ENCODE measurements at regions not wholly inside any gene's neighbourhood (a gene's known extent, or its start where the extent isn't known, plus 50 kb on each side); places are given as distances from the start of the nearest gene placed in this dataset.
A peak's percentile ranks its signal among the peaks of the same experiment; 100 is the strongest.

DNA sequence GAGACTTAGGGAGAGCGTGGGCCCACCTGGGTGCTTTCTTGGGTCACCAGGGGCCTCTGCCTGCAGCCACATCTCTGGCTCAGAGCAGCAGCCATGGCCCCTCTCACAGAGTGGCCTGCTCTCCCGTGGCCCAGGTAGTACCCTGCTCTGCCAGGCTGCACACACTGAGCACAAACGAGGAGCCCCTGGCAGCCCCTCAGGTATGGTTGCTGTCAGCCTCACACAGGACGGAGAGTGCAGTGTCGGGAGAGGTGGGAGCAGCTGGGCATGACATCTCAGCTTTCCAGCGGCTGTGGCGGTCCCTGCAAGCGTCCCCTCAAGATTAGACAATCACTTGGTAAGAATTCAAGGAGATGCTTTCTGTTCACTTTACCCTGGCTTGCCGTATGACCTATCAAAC lies 137.0 kb upstream of the IRX4 start:
- H3K27me3 Mint-ChIP-seq (ENCODE audit: unreplicated experiment), result peaks cover under 1% of the 10 kb centered on the region
- H3K27ac Mint-ChIP-seq (ENCODE audit: unreplicated experiment), result no peak overlapping the region
- no peaks in the 10 kb centered on the region for H3K4me1 Mint-ChIP-seq (ENCODE audit: unreplicated experiment)
- no peak overlapping the region for H3K4me3 Mint-ChIP-seq (ENCODE audit: unreplicated experiment)
- no peaks in the 10 kb centered on the region for H3K9me3 Mint-ChIP-seq (ENCODE audit: unreplicated experiment)
- TF ChIP-seq, protein P1, sequence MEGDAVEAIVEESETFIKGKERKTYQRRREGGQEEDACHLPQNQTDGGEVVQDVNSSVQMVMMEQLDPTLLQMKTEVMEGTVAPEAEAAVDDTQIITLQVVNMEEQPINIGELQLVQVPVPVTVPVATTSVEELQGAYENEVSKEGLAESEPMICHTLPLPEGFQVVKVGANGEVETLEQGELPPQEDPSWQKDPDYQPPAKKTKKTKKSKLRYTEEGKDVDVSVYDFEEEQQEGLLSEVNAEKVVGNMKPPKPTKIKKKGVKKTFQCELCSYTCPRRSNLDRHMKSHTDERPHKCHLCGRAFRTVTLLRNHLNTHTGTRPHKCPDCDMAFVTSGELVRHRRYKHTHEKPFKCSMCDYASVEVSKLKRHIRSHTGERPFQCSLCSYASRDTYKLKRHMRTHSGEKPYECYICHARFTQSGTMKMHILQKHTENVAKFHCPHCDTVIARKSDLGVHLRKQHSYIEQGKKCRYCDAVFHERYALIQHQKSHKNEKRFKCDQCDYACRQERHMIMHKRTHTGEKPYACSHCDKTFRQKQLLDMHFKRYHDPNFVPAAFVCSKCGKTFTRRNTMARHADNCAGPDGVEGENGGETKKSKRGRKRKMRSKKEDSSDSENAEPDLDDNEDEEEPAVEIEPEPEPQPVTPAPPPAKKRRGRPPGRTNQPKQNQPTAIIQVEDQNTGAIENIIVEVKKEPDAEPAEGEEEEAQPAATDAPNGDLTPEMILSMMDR (IDR thresholded peaks at IDR 0.05), result no peak
- H3K36me3 Mint-ChIP-seq (ENCODE audit: unreplicated experiment), result no peaks in the 10 kb centered on the region
- DNase-seq (ENCODE audit: extremely low spot score, unreplicated experiment), result peak; percentile 60

DNA sequence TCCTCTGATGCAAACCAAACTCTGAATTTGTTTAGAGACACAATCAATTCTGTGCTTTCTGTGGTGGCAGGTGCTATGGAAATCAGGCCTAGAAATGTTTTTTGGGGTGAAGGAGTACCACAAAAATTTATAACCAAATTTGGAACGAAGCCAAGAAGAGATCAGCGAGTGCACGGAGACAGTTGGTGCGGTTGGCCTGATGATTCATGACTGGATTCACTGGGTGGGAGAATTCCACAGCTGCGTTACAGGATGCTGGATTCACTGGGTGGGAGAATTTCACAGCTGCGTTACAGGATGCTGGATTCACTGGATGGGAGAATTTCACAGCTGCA lies 135.6 kb upstream of the IRX4 start:
- TF ChIP-seq, protein P1 (IDR thresholded peaks at IDR 0.05), result no peak
- DNase-seq (ENCODE audit: extremely low spot score, unreplicated experiment), result peak; percentile 30
- H3K4me3 Mint-ChIP-seq (ENCODE audit: unreplicated experiment), result no peak overlapping the region
- H3K27ac Mint-ChIP-seq (ENCODE audit: unreplicated experiment), result no peak overlapping the region
- no peaks in the 10 kb centered on the region for H3K4me1 Mint-ChIP-seq (ENCODE audit: unreplicated experiment)
- H3K9me3 Mint-ChIP-seq (ENCODE audit: unreplicated experiment), result no peaks in the 10 kb centered on the region
- H3K27me3 Mint-ChIP-seq (ENCODE audit: unreplicated experiment), result peaks cover 2% of the 10 kb centered on the region
- H3K36me3 Mint-ChIP-seq (ENCODE audit: unreplicated experiment), result no peaks in the 10 kb centered on the region

DNA sequence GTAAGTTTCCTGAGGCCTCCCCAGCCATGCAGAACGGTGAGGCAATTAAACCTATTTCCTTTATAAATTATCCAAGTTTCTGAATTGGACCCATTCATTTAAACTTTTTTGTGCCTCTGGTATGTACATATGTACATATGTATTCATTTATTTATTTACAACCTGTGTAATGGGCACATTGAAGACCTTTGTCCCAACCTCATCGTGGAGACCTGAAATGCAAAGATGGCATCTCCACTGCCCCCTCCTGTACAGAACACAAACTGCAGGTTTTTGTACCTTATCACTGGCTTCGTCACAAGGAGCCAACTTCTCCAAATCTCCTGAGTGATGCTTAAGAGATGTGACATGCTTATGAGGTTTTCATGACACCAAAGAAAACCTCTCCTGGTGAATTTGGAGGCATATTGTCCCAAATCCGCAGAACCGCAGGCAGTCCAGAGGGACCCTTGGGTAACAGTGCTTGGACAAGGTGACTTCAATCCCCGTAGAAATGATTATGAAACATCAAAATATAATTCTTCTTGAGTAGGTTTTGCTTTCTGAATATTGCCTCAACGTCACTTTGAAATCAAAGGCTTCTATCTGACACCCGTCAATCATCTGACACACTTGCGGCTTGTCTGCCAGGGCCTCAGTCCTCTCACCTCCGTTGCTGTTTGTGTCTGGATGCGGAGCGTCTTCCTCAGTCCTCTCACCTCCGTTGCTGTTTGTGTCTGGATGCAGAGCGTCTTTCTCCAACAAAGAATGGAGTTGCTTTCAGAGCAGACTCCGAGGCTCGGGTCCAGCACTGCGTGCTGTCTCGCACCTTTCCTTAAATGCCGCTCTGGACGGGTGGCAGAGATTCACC lies 135.0 kb upstream of the IRX4 start:
- peak; percentile 57 for DNase-seq (ENCODE audit: extremely low spot score, unreplicated experiment)
- TF ChIP-seq, protein P1 (IDR thresholded peaks at IDR 0.05), result peak; percentile 33

DNA sequence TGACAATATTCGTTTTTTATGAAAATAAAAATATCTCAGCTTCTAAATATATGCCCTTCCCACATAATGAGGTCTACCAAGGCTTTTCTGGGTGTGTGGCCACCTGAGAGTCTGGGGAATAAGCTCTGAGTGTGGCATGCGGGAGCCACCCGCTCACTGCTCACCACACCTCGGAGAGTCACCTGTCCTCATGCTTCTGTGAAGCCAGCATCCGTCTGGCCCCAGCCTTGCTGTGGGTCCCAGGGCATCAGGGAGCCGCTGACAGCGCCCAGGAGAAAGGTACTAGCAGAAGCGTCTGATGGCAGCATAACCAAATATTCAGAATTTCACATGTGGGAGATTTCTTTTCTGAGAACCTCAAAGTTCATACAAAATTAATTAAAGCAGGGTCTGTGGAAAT lies 133.2 kb upstream of the IRX4 start:
- Mint-ChIP-seq H3K4me3 (ENCODE audit: unreplicated experiment) (no peak overlapping the region), H3K36me3 (ENCODE audit: unreplicated experiment) (no peaks in the 10 kb centered on the region), H3K27me3 (ENCODE audit: unreplicated experiment) (peaks cover 2% of the 10 kb centered on the region), H3K27ac (ENCODE audit: unreplicated experiment) (no peak overlapping the region), H3K9me3 (ENCODE audit: unreplicated experiment) (no peaks in the 10 kb centered on the region), H3K4me1 (ENCODE audit: unreplicated experiment) (no peaks in the 10 kb centered on the region)
- DNase-seq (ENCODE audit: extremely low spot score, unreplicated experiment), result peak; percentile 60
- TF ChIP-seq, protein P1 (IDR thresholded peaks at IDR 0.05), result no peak

More for the DNA sequence above, 135.0 kb upstream of the IRX4 start:
- peaks cover 2% of the 10 kb centered on the region for H3K27me3 Mint-ChIP-seq (ENCODE audit: unreplicated experiment)
- no peaks in the 10 kb centered on the region for H3K9me3 Mint-ChIP-seq (ENCODE audit: unreplicated experiment)
- H3K36me3 Mint-ChIP-seq (ENCODE audit: unreplicated experiment), result no peaks in the 10 kb centered on the region
- no peak overlapping the region for H3K4me3 Mint-ChIP-seq (ENCODE audit: unreplicated experiment)
- H3K4me1 Mint-ChIP-seq (ENCODE audit: unreplicated experiment), result no peaks in the 10 kb centered on the region
- no peak overlapping the region for H3K27ac Mint-ChIP-seq (ENCODE audit: unreplicated experiment)

DNA sequence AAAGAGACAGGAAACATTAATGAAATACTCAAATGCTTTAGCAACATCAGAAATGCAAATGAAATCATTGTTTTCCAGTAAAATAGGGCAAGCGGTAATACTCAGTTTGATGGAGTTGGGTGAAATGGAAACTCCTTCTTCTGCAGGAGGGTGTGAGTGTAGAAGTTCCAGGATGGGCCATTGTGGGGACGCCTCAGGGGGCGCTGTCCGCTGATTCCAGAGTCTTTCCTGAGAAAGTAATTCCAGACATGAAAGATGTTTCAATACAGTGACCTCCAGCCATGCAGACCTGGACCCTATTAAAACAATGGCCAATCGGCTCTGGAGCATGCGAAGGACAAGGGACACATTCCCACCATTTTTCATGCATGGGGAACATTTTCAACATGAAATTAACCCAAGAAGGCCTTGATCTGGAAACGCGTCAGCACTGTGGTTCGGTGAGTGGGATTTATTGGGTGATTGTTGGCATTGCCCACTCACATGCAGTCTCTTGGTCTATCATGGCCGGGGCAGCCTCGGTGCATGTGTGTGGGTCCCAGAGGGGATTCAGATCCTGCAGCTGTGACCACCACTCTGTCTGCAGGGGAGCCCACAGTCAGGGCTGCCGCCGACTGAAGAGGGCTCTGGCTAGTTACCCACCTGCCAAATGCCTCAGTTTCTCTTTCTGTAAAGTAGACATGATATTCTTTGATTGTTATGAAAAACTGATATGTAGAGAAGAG lies 132.6 kb upstream of the IRX4 start:
- peaks cover 2% of the 10 kb centered on the region for H3K27me3 Mint-ChIP-seq (ENCODE audit: unreplicated experiment)
- no peak for DNase-seq (ENCODE audit: extremely low spot score, unreplicated experiment)
- no peaks in the 10 kb centered on the region for H3K4me1 Mint-ChIP-seq (ENCODE audit: unreplicated experiment)
- TF ChIP-seq, protein P1 (IDR thresholded peaks at IDR 0.05), result no peak
- H3K9me3 Mint-ChIP-seq (ENCODE audit: unreplicated experiment), result no peaks in the 10 kb centered on the region
- no peak overlapping the region for H3K27ac Mint-ChIP-seq (ENCODE audit: unreplicated experiment)
- H3K36me3 Mint-ChIP-seq (ENCODE audit: unreplicated experiment), result no peaks in the 10 kb centered on the region
- H3K4me3 Mint-ChIP-seq (ENCODE audit: unreplicated experiment), result no peak overlapping the region
